ENCODE measurements at regions not wholly inside any gene's neighbourhood (a gene's known extent, or its start where the extent isn't known, plus 50 kb on each side); places are given as distances from the start of the nearest gene placed in this dataset.

DNA sequence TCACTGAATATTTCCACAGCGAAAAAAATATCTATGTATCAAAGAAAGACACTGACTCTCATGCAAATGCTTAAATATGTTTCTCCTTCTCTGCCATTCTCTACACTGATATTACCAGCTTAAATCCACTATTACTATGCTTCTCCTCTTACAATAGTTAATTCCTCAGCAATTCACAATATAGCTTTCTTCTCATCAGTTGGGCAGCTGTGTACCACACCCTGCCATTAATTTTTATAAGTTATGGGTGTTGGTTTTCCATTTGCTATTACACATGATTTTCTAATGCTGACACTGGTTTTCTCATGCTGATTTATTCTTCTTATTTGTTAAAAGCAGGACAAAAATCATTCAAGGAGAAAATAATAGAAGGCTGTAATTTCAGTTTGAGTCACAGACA lies 251.8 kb downstream of the TBX15 start:
- no peak for DNase-seq (ENCODE audit: low spot score)

DNA sequence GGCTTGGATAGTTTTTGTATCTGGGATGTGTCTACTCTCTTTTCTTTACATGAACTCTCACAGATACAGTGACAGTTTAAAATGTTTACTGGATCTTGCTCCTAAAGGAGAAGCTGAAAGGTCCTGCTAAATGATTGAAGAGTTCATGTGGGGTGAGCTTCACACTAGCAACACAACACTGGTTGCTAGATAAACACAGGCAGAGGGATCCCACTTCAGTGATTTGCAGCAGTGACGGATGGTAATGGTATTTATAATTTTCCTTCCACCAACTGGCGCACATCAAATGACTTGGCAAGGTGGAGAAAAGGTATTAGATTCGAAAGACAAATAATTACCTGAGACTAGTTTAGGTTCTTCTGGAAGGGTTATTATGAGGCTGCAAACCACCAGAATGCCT lies 270.2 kb downstream of the TBX15 start:
- DNase-seq (ENCODE audit: low spot score): no peak

DNA sequence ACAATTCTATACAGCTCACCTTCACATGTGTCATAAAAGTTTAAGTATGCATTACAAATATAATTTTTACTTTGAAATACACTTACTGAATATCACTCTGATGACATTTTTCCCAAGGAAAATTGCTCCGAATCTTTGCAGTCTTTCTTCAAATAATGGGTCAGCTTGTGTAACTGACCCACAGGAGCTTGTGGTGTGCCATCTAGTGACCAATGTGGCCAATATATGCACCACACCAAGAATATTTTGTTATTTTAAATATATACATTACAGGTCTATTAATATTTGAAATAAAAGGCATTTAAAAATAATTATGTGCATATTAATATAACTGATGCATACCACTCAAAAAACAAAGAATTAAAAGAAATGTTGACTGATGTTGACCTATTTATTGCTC lies 271.4 kb downstream of the TBX15 start:
- DNase-seq (ENCODE audit: low spot score): no peak

DNA sequence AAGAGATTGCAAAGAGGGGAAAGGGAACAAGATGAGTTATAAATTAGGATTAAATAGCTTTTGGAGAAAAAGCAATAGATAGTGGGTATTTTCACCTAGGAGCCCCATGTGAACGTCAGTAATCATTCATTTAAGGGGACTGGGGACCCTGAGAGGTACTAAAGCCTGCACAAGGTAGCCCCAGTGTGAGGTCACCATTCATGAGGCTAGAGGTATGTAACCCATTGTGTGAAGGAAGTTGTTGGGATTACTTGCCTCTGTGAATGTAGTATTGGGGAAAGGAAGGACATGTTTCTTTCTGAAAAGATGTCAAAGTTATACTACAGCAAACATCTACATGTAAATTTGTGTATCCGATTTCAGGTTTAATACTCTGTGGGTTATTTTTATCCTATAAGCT lies 276.8 kb downstream of the TBX15 start:
- DNase-seq (ENCODE audit: low spot score): no peak

DNA sequence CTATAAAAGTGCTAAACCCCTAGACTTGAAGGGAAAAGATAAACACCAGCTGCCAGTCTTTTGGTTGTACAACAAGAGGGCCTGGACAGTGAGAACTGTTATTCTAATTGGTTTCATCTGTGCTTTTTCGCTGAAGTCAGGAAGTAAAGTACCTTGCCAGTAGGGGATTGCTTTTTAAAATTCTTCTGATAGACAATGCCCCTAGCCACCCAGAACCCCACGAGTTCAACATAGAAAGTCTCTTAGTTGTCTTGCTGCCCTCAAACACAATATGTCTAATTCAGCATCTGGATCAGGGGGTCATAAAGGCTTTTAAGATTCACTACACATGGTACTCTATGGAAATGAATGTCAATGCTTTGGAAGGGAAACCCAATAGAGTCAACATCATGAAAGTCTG lies 289.2 kb downstream of the TBX15 start:
- DNase-seq (ENCODE audit: low spot score): no peak

DNA sequence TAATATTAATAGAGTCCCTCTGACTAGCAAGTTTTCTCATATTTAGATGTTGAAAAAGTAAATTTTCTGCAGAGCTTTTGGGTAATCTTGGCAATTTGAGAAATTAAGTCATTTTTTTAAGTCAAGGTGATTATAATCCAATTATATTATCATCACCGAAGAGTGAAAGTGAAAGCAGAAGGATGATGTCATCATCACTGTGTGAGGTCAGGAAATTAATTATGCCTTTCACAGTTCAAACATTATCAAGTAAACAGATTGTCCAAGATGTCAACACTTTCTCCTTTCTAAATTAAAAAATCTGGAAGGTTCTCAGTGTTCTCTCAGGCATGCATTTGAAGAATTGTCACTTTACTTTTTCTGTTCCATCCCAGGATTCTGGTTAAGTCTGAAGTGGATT lies 296.0 kb downstream of the TBX15 start:
- DNase-seq (ENCODE audit: low spot score): no peak

DNA sequence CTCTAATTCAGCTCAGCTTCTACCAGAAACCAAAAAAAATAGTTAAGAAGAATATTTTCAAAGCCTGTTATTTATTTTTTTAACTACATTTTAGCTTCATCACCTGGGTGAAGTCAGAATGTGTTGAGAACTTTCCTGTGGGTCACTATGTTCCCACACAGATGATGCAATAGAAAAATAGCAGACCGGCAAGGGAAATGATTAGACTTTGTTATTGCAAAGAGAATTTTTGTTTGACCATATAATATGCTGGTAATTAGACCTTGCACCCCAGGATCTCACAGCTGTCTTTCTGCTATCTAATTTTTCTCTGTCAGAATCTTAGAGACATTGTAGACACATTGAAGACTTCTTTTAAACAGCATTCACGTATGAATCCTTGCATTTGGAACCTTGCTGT lies 299.3 kb downstream of the TBX15 start:
- no peak for DNase-seq (ENCODE audit: low spot score)

DNA sequence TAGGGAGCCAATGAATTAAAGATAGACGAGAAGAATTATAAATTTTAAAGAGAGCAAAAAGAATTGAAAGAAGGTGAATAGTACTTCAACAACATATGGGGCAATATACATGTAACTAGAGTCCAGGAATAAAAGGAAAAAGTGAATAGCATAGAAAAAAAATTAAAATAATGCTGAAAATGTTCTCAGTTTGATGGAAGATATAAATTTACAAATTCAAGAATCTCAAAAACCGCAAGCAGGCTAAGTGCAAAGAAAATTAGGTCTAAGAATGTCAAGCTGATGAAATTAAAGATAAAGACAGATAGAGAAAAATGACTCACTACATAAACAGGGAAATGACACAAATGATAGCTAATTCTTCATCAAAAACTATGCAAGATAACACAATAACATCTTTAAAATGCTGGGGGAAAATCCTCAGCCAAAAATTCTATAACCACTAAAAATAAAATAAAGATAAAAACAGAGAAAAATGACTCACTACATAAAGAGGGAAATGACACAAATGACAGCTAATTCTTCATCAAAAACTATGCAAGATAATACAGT lies 326.3 kb downstream of the TBX15 start:
- DNase-seq (ENCODE audit: low spot score): no peak

DNA sequence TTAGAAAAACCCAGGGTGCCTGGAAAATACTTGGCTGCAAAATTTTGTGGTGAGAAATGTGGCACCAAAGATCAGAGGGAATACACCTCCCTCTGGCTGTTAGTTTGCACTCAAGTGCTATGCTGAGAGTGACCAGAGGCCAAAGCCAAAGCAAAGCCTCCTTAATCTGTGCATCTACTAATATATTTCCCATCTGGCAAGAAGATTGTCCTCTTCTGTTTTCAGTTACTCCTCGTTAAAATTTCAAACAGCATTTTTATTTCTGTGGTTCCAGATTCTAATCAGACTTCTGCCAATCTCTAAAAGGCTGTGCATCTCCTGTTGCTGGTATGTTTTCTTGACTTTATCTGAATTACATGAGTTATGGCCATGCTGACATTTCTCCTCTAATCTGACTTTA lies 327.4 kb downstream of the TBX15 start:
- no peak for DNase-seq (ENCODE audit: low spot score)

DNA sequence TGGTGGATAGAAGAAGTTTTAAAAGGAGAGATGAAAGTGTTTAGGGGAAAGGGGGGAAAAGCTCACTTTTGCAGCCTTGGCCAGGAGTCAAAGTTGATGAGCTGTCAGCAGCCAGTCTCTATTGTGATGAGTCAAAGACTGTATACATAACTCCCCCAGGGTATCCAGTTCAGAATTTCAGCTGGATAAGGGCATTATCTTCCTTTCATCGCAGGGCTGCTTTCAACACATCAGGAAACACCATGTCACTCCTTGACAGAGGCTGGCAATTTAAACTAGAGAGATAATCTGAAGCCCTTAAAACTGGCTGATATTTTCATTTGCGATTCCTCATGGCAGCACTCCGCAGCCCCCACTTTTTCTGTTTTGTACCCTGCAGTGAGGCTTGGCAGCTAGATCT lies 328.5 kb downstream of the TBX15 start:
- DNase-seq (ENCODE audit: low spot score): no peak

DNA sequence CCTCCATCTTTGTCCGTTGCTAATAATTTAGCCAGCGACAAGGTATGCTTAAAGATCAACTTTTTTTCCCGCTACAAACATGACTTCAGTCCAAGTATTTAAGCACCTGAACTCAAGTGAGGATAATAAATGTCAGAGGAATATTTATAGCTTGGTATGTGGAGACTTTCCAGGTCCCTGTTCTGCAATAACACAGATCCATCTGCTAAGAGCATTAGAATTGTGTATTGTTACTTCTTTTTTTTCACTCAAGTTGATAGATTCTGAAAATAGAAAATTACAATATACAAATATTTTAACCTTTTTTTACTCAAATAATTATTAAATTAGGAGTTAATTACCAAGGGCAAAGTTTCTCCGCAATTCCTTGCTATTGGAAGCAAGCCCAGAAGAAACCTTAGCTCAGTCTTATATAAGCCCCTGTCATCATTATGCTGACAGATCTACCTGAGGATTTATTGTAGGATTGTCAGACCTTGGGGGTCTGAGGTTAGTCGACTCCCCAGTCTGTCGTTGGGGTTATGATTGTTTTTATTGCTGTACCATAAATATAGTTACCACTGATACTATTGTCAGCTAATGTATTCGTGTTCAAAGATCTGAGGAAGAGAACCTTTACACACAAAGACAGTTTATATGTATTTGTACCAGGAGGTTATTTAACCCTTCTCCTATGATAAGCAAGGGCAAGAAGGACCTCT lies 337.9 kb downstream of the TBX15 start:
- DNase-seq (ENCODE audit: low spot score): no peak

DNA sequence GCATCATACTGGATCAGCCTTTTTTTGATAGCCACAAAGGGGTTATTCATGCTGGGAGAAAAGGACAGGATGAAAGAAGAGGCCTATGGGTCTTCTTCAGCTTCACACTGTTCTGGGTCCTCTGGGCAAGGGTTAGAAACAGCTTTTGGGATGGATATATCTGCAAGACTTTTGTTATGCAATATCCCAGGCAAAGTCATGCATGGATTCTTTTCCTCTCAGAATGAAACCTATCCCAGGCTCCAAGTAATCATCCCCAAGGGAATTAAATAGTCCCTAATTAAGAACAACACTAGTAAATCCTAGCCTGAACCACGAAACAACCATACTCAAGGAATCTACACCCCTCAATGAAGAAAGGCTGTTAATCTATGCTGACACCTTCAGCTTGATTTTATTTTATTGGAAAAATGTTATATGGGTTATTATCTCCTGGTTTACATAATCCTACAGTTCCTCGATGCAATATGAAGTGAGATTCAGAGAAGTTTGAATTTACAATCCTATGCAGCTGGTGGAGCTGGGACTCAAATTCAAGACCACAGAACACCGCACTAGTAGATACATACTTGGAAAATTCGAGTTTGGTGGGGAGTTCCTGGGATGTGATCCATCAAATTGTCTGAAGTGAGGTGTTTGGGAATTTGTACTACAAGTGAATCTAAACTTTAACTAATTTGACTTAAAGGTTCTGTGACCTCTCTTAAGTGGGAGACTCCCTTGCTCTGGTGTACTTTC lies 338.6 kb downstream of the TBX15 start:
- no peak for DNase-seq (ENCODE audit: low spot score)

DNA sequence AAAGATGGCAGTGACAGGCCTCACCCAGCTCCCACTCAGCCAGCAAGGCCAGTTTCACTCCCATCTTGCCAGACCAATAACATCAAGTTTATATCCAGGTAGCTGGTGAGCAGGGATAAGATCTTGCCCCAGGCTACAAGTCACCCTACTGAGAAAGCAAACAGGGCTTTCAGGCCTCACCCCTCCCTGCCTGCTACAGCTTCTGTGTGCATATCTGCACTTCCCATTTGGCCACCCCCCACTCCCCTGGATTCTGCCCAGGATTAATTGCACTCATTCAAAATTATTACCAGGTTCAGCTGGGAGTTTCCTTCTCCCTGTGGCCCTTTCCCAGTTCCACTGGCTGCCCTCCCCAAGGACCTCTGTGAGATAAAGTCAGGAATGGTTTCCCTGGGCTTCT lies 352.1 kb downstream of the TBX15 start:
- no peak for DNase-seq (ENCODE audit: low spot score)

DNA sequence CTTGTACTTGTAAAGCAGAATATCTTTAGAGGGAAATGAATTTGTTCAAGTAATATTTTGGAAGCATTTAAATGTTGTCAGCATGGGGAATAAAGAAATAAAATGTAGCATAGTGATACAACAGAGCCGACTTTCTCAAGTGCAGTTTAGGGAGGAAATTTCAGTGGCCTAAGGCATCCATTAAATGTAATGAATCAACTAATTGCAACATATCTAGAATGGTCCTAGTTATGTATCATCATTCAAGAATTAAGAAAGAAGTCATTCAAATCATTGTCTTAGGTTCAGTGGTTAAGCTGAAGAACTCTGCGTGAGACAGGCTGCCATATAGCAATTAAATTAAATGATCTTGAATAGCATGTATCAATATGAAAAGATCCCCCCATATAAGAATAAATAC lies 360.7 kb downstream of the TBX15 start:
- DNase-seq (ENCODE audit: low spot score): no peak

DNA sequence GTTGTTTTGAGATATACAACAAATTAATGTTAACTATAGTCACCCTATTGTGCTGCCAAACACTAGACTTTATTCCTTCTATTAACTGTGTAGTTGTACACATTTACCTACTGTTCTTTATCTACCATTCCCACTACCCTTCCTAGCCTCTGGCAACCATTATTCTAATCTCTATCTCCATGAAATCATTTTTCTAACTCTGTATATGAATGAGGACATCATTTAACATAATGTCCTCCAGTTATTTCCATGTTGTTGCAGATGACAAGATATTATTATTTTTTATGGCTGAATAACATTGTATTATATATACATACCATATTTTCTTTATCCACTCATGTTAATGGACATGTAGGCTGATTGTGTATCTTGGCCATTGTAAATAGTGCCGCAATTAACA lies 366.3 kb downstream of the TBX15 start:
- no peak for DNase-seq (ENCODE audit: low spot score)

DNA sequence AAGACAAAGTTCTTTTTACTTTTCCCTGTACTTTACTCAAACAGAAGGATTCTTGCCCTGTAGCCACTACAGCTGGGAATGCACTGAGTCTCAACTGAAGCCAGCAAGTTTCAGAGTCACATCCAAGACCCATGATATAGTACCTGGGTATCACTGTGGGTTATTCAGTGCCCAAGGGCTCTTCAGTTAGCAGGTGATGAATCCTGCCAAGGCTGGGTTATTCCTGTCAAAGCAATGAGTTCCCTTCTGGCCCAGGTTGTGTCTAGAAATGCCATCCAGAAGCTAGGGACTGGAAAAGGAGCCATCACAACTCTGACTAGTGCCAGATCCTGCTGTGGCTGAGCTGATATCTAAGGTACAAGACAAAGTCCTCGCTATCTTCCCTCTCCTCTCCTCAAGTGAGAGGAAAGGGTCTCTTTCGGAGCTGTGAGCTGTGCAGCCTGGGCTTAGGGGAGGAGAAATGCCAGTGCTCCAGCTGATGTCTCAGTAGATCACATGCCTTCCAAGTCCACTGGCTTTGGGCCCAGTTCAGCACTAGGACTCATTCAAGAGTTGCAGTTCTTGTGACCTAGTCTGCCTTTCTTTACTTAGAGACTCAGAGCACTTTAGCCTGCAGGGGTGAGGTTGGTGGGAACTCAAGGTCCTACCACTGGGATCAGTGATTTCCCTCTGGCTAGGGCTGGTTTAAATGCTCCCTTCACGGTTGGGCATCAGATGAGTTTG lies 369.4 kb downstream of the TBX15 start:
- no peak for DNase-seq (ENCODE audit: low spot score)

DNA sequence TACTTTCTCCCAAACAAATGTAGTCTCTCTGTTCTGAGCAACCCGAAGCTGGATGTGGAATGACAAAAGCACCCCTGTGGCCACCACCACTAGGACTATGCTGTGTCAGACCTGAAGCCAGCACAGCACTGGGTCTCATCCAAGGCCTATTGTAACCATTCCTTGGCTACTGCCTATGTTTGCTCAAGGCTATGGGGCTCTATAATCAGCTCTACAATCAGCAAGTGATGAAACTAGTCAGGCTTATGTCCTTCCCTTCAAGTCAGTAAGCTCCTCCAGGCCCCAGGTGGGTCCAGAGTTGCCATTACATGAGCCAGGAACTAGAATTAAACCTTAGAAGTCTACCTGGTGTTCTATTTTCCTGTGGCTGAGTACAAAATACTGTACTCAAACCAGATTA lies 370.2 kb downstream of the TBX15 start:
- DNase-seq (ENCODE audit: low spot score): no peak

DNA sequence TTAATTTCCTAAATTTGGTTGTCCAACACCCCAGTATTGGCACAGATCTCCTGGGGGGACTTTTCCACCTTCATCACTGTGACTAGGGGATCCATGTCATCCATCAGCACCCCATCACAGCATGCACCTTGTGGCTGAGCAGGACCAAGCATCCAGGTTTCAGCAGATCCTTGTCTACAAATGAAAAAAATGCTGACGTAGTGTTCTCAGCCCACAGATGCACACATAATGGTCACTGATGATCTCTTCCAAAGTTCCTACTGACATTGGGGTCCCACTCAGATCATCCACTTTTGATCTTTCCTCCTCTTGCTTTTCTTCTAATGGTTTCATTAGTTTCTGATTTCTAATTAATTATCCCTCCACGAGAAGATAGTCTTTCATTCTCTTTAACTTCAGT lies 373.1 kb downstream of the TBX15 start:
- no peak for DNase-seq (ENCODE audit: low spot score)

DNA sequence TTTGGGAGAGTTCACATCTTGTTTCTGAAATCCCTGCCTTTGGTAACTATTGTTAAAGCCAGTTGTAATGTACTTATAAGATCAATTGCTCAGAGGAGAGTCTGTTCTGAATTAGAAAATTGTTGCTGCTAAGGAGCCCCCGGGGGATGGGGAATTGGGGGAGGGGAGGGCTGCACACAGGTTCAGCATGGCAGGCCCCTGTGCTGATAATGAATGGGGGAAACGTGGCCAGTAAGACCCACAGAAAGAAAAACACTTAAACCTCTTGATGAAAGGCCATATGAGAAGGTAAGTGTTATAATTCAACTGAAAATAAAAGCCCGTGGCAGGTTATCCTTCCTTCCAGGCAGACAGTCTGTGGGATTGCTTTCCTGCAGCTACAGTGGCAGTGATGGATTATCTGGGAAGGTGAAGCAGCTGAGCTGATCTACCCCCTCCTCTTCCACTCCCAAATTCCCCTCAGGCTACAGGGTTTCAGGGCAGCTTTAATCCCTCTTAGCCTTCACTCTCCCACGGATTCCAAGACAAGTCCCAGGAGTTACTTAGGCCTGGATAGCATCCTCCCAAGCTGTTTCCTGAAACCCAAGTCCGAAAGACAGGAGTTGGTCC lies 398.8 kb downstream of the TBX15 start:
- no peak for DNase-seq (ENCODE audit: low spot score)

DNA sequence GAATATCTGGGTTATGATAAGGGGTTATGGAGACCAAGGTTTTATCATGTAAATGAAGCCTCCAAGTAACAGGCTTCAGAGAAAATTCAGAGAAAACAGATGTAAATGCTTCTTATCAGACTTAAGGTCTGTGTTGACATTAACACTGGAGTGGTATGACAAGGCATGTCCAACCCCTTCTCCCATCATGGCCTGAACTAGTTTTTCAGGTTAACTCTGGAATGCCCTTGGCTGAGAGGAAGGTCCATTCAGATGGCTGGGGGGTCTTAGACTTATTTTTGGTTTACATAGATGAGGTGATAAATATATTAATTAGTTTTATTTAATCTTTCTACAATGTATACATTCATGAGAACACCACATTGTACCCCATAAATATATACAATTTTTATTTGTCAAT lies 399.6 kb downstream of the TBX15 start:
- DNase-seq (ENCODE audit: low spot score): no peak

DNA sequence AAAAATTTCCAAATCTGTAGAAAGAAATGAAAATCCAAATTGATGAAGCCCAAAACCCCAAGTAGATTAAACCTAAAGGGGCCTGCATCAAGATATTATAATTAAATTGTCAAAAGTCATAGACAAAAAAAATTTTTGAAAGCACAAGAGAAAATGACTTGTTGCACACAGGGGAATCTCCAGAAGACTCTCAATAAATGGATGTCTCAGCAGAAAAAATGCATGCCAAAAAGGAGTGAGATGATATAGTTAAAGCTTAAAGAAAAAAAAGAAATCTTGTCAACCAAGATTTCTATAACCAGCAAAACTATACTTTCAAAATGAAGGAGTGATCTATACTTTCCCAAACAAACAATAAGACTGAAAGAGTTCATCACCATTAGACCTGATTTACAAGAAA lies 393.2 kb upstream of the SPAG17 start:
- DNase-seq (ENCODE audit: low spot score): no peak

DNA sequence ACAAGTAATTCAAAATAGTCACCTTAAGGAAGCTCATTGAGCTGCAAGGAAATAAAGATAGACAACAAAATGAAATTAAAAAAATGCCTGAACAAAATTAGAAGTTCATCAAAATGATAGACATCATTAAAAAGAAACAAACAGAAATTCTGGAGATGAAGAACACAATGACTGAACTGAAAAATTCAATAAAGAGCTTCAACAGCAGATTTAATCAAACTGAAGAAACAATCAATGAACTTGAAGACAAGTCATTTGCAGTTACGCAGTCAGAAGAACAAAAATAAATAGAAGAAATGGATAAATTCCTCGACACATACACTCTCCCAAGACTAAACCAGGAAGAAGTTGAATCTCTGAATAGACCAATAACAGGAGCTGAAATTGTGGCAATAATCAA lies 390.0 kb upstream of the SPAG17 start:
- no peak for DNase-seq (ENCODE audit: low spot score)
